Germinal center (tissue), 1 donor: ENCODE measurements at regions not wholly inside any gene's neighbourhood (a gene's known extent, or its start where the extent isn't known, plus 50 kb on each side); places are given as distances from the start of the nearest gene placed in this dataset.
"Not testable (repeated sequence)": the region's sequence is repeated elsewhere in the genome, so short reads cannot be mapped to it uniquely, and the experiment has no call there.

ENCODE experiments used
- DNase-seq: peaks from one replicate; pipeline ENCODE4 v3.0.0; 2012; ENCODE audit warnings: mixed read lengths, low spot score

DNA sequence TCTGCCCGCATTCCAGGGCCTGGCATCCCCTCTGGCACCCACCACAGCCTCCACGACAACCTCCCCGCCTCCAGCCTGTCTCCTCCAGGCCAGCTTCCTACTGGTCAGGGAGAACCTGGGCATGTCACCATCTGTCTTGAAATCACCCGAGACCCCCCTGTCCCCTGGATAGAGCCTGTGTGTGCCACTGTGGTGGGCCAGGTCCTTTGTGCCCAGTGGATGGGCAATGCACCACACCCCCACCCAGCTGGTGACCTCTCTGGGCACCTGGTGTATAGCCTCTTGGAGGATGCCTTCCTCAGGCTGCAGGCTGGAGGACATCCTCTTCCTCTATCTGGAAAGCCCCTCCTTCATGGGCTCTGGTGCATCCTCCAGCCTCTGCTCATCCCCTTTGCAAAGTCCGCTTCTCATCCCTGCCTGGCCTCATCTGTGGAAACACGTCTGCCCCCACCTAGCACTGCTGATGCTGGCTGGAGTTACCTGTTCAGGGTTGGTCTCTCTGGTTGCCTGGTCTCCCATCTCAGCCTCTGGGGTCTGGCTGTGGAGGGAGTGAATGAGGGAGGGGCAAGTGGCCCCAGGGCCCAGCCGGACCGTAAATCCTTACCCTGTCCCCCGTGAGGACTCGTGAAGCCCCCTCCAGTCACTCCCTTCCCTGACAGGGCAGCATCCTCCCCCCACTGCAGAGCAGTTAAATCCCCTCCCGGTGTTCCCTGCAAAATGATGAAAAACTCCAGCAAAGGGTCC is 589.6 kb downstream of the TBC1D22A start:
- no peak for DNase-seq

DNA sequence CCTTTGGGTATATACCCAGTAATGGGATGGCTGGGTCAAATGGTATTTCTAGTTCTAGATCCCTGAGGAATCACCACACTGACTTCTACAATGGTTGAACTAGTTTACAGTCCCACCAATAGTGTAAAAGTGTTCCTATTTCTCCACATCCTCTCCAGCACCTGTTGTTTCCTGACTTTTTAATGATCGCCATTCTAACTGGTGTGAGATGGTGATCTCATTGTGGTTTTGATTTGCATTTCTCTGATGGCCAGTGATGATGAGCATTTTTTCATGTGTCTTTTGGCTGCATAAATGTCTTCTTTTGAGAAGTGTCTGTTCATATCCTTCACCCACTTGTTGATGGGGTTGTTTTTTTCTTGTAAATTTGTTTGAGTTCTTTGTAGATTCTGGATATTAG is 583.8 kb downstream of the TBC1D22A start:
- DNase-seq: not testable (repeated sequence)

DNA sequence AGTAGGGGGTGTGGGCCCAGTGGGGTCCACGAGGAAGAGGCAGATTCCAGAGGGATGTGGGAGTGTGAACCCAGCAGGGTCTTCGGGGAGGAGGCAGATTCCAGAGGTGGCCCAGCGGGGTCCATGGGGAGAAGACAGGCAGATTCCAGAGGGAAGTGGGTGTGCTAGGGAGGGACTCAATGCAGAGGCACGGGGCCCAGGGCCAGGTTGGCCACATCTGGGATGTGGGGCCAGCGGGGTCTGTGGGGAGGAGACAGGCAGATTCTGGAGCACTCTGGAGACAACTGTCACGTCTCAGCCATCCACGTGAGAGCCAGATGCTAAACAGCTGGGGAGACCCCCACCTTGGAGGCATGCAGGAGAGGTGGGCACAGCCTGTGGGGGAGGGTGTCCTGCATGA is 582.6 kb downstream of the TBC1D22A start:
- DNase-seq: no peak

DNA sequence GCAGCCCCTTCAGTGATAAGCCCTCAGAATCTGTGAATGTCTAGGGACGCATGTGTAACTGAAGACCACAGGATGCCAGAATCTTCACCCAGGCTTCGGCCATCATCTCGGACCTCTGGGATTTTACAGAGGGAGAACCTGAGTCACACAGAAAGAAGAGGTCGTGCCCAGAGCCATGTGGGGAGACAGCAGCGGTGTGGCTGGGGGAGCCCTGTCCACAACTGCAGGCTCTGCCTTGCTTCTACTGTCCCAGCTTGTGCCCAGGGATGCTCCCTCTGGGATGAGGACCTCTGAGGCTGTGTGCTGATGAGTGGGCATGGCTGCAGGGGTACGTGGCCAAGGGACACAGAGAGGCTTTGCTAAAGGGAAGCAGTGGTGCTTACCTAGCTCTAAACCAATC is 582.0 kb downstream of the TBC1D22A start:
- DNase-seq: no peak

DNA sequence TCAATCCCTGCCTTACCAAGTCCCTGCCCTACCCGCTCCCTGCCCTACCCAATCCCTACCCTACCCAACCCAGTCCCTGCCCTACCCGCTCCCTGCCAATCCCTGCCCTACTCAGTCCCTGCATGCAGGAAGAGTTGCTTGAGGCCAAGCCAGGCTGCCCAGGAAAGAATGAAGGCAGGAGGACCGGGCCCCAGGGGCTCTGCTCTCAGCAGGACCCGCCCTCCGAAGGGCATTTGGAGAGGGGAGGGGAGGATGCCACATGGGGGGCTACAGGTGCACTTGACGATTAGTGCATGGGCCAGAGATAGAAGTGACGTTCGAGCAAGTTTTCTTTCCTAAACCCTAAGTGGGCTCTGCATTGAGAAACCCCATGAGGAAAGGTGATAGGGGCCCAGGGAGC is 581.2 kb downstream of the TBC1D22A start:
- DNase-seq: no peak

DNA sequence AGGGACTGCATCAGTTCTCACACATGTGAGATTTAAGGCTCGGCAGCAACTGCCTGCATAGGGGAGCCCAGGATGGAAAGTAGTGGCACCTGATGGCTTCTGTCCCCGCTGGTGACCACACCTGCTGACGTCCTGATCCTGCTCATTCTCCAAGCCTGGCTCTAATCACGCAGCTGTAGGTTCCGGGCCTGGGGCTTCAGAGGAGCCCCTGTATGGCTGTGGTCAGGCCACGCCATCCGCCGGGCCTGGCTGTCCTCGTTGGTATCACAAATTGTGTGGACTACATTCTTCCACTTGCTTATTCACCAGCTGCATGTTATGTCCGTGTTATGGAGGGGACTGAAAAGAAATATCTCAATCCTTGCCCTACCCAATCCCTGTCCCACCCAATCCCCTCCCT is 580.0 kb downstream of the TBC1D22A start:
- DNase-seq: no peak

DNA sequence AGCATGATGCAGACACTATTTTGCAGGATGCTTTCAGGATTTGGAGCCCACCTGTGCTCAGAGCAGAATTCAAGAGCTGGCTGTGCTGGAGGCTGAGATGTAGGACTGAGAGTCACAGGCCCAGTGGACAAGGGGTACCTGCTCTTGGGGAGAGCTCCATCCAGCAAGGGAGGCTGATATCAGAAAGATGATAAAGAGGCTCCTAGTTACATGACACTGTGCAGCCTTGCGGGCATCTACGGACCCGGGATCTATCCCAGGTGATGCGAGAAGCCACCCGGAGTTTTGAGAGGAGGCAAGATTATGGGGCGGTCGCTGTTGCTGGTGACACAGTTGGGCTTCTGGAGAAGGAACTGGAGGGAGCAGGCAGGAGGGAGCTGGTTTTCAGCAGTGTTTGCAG is 579.0 kb downstream of the TBC1D22A start:
- no peak for DNase-seq

DNA sequence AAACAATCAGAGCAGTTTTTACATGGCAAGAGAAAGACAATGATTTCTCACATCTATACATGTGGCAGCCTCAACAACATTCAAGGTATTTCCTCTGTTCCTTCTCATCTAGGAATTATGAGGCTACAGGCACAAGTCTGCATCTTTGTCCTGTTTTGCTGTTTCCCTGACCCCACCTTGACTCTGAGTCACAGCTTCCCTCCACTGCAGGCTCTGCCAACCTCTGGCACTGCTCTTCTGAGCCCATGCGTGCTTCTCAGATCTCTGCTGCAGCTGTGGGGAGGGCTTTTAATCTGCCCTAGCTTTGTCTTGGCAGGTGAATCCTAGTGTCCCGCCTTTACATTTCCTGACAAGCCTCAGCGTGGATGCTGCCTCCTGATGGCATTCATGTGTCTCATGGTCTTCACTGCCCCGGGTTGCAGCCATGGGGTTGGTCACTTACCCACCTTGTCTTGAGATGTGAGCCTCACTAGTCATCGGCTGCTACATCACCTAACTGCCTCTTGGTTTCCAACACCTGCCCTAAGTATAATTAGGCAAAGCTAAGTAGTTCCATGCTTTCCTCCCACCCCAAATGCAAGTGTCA is 578.5 kb downstream of the TBC1D22A start:
- DNase-seq: no peak

DNA sequence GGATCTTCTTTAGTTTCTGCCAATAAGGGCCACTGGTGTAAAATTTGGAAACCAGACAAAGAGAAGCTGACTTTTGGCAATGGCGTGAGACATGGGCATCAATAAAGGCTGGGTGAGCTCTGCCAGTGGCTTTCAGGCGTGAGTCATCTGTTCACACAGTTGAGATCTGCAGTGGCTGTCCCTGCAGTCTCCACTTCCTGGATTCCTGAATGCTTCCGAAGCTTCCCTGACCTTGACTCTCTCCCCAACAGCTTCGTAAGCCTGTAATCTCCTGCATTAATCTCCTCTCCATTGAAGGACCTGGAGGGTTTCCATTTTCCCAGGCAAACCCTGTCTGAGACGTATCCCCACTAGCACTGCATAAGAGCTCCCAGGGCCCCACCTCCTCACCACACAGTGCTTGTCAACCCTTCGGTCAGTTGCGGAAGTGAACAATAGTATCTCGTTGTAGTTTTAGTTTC is 574.7 kb downstream of the TBC1D22A start:
- DNase-seq: no peak

DNA sequence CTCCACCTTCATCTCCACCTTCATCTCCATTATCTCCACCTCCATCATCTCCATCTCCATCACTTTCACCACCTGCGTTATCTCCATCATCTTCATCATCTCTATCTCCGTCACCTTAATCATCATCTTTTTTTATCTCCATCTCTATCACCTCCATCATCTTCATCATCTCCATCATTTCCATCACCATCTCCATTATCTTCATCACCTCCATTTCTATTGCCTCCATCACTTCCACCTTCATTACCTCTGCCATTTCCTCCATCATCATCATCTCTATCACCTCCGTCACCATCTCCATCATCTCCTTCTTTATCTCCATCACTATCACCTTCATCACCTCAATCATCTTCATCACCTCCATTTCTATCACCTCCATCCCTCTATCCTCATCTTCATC is 573.5 kb downstream of the TBC1D22A start:
- DNase-seq: no peak

DNA sequence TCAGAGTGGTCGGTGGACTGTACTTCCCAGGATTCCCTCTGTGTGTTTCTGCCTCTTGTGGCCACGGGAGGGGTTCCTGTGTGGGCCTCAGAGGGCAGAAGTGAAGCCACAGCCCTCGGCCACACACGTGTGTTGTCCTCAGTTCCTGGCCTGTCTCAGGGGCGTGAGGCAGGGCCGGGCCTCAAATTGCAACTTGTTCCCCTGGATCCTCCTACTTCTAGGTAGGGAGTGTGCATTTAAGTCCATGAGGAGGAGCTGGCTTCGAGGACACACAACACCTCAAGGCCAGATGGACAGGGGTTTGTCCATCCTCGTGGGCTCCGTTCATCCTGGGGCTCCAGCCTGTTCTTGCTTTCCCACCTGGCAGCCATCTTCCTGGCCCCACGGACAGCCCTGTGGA is 573.0 kb downstream of the TBC1D22A start:
- no peak for DNase-seq

DNA sequence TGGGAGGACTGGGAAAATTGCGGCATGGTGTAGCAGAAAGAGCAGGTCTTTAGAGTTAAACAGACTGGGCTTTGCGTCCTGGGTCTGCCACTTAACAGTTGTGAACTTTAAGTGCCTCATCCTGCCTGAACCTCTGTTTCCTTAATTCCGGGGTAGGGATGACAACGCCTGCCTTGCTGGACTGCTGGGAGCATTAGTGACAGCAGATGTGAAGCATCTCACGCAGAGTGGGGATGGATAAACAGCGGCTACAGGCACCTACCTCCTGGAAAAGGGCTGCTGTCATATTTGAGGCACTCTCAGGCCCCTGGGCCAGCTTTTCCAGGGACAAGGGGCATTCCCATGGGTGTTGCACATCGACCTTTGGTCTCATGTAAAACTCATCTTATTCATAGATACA is 572.2 kb downstream of the TBC1D22A start:
- DNase-seq: no peak

DNA sequence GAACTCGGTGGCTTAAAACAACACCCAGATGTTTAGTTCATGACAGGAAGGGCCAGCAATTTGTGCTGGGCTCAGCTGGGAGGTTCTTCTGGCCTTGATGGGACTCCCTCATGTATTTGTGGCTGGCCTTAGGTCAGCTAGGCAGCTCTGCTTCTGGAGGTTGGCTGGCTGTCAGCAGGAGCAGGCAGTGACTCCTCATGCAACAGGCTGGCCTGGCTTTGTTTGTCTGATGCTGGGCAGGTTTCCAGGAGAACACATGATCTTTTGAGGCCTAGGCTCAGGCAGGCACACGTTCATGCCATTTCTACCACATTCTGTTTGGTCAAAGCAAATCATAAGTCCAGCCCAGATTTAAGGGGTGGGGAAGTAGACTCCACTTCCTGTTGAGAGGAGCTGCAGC is 571.2 kb downstream of the TBC1D22A start:
- no peak for DNase-seq

DNA sequence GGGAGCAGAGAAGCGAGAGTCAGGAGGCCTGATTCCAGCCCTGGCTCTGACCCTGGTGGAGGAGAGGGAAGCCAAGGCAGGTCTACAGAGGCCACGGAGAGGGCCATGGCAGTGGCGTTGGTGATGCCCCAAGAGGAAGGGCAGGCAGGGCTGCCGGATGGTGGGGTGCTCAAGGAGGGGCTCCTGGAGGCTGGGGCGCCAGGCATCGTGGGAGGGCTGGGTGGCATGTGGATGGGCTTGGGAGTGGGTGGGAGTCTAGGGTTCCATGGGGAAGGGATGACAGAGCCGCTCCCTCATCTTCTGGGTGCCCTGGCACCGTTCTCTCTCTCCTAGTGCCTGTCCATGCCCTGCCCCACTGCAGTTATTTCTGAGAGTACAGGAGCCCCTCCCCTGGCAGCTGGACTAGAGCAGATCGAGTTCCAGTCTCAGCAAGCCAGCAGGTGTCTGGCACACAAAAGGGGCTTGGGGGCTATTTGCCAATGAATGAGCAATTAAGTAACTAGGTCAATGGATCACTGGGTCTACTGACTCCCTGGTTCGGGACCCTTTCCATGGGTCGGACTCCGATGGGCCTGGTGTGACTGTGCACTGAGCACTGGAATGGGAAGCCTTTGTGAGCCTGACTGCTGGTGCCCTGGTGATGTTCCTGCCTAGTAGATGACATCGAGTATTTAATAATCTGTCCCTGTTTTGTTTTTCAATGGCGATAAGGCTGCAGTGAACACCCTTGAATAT is 570.0 kb downstream of the TBC1D22A start:
- no peak for DNase-seq

DNA sequence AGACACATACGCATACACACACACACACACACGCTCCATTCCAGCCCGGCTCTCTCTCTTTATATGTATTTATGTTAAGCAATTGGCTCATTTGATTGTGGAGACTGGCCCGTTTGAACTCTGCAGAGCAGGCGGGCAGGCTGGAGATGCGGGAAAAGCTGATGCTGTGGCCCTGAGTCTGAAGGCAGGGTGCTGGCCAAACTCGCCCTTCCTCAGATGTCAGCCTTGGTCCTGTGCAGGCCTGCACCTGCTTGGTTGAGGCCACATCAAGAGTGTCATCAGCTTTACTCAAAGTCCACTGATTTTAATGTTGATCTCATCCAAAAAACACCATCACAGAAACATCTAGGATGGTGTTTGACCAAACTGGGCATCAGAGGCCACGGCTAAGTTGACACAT is 569.3 kb downstream of the TBC1D22A start:
- no peak for DNase-seq

DNA sequence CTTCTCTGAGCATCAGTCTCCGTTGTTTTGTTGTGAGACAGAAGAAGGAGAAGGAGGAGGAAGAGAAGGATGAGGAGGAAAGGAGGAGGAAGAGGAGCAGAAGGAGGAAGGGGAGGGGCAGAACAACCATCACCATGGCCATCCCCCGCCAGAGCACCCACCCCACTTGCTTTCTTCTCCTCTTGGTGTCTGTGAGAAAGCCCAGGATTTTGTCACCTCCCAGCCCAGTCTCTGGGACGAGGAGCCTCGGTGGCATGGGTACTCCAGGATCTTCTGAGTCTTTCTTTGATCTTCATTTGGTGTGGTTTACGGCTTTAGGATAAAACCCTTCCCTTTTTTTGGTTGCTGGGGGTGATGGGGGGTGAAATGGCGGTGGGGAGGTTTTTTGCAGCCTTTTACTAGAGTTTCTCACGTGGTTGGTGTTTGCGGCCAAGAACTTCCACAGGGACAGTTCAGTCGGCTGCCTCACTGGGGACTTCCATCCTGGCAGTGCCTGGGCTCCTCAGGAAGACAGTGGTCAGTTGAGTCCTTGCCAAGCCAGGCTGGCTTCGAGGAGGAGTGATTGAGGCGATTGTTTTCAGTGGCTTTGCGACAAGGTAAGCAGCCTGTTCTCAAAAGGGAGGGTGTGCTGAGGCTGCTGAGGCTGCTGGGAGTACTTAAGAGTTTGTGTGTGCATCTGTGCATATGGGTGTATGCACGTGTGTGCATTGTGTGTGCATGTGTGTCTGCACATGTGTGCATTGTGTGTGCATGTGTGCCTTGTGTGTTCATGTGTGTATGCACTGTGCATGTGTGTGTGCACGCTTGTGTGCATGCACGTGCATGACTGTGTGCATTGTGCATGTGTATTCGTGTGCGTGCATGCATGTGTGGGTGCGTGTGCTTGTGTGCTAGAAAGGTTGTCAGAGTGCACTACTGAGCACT is 567.5 kb downstream of the TBC1D22A start:
- no peak for DNase-seq

DNA sequence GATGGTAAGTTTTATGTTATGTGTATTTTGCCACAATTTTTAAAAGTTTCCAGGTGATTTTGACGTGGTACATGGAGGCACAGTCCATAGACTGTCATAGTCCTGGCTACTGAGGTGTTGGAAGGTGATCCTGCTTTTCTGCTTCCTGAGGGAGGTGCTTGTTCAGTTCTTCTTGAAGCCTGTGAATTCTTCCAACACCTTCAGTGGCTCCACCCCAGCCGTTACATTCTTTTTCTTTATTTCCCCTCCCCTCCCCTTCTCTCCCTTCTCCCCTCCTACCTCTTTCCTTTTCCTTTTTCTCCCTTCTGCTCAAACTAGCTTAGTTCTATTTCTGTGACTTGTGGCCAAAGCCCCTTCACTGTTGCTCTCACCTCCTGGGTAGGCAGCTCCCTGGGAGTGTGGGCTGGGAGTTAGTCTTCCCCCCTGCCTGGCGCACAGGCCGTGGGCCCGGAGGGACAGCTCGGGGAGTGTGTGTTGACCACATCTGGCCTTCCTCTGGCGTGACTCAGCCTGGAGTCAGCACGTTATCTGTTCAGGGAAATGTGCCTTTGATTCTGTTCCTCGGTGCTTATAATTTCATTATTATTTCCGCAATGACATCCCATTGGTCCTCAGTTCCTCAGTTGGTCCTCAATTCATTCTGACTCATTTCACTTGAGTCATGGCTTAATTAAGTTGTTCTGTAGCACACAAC is 566.2 kb downstream of the TBC1D22A start:
- no peak for DNase-seq

DNA sequence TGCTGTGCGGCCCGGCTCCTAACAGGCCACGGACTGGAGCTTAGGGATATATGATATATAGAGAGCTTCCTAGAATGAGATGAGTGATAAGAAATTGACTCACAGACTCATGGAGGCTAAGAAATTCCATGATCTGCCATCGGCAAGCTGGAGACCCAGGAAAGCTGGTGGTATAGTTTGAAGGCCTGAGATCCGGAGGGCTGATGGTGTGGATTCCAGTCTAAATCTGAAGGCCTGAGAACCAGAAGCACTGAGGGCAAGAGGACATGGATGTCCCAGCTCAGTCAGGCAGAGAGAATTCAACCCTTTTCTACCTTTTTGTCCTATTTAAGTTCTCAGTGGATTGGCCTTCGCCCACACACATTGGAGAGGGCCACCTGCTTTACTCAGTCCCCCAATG is 564.8 kb downstream of the TBC1D22A start:
- no peak for DNase-seq

DNA sequence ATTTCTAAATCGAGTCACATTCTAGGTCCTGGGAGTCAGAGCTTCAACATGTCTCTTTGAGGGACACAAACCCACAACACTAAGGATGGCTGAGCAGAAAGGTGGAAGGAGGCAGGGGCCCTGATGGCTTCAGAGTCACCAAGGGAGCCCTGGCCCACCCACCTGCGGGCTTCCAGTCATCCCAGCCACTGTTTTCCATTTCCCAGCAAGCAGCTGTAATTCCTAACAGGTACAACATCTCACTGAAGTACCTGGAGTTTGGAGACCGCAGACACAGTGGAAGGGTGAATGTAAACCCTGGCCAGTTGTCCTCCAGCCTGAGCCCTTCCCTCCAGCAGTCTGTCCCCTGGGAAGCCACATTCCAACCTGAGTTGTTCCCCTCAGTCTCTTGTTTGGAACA is 562.8 kb downstream of the TBC1D22A start:
- DNase-seq: no peak

DNA sequence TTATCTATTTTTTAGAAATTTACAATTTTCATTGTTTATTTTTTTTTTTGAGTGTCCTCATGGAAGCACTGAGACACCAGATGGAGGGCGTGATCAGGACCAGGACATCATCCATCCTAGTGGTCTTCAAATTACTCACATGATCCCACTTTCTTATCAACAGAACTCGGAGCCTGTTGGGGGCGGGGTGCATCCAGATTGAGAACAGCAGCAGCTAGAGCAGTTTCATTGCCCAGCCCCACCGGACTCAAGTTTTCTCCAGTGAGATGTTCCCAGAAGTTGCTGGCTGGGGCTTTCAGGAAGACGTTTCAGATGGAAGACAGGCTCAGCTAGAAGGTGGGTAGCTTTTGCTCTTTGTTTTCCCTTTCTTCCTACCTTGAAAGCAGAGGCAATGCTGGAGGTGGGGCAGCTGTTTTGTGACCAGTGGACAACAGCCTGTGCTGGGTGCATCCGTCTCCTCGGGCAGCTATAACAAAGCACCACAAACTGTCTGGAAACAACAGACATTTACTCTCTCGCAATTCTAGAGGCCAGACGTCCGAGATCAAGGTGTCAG is 562.1 kb downstream of the TBC1D22A start:
- DNase-seq: no peak

DNA sequence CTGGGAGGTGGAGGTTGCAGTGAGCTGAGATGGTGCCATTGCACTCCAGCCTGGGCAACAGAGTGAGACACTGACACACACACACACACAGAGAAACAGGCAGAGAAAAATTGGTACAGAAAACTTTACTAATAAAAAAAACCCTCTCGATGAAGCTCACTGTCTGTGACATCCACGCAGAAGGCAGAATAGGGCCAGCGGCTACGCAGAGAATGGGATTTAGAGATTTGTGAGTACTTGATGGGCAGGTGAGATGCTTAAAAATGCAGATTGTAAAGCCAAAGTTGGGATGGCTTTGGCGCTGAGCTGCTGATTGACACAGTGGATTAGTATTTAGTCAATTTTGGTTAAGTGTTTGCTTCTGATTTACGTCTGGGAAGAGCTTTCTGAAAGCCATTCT is 561.1 kb downstream of the TBC1D22A start:
- no peak for DNase-seq
